H1 (cell line): ENCODE measurements at regions not wholly inside any gene's neighbourhood (a gene's known extent, or its start where the extent isn't known, plus 50 kb on each side); places are given as distances from the start of the nearest gene placed in this dataset.

Experiments
- CREB1 ChIP-seq: IDR thresholded peaks from 2 replicates; pipeline ENCODE4 v1.6.1; 2012; ENCODE audit warnings: inconsistent platforms
- EP300 ChIP-seq, 2 experiments: IDR thresholded peaks; 1 replicate in 1 of 2; 2 replicates in 1 of 2; pipeline ENCODE4 v1.6.1; 2011 to 2012; ENCODE audit warnings: low read depth in 2 of 2, low read length in 2 of 2, mild to moderate bottlenecking in 2 of 2, borderline replicate concordance in 1 of 2, inconsistent platforms in 1 of 2, moderate library complexity in 1 of 2
- GABPA ChIP-seq: IDR thresholded peaks from 2 replicates; pipeline ENCODE4 v1.6.1; 2011; ENCODE audit warnings: mild to moderate bottlenecking, low read length, moderate library complexity, borderline replicate concordance; ENCODE audit not compliant: insufficient read depth
- NRF1 ChIP-seq: IDR thresholded peaks from 2 replicates; pipeline ENCODE4 v1.6.1; 2011; ENCODE audit warnings: mild to moderate bottlenecking, low read depth, low read length, improper control_type of control experiment
- RFX5 ChIP-seq: IDR thresholded peaks from 2 replicates; pipeline ENCODE4 v1.6.1; 2011; ENCODE audit warnings: low read depth, low read length, improper control_type of control experiment, borderline replicate concordance
- SP2 ChIP-seq: IDR thresholded peaks from 2 replicates; pipeline ENCODE4 v1.6.1; 2012; ENCODE audit warnings: mild to moderate bottlenecking, low read length, inconsistent platforms
- SUZ12 ChIP-seq: fragments of 200-600 bp; sonication (generic); IDR thresholded peaks from 2 replicates; pipeline ENCODE4 v1.6.1; 2012; ENCODE audit warnings: mild to moderate bottlenecking, inconsistent platforms, low read length, moderate library complexity, mixed read lengths
- TEAD4 ChIP-seq: IDR thresholded peaks from 2 replicates; pipeline ENCODE4 v1.6.1; 2012; ENCODE audit warnings: low read depth, low read length, inconsistent platforms, mixed read lengths
- TF ChIP-seq, protein P1 (sequence below), 3 experiments: IDR thresholded peaks; 1 replicate in 2 of 3; 2 replicates in 1 of 3; pipeline versions ENCODE4 v1.5.1 to v1.6.1; 2011; ENCODE audit warnings: low read length in 3 of 3, mild to moderate bottlenecking in 3 of 3, inconsistent platforms in 2 of 3, low read depth in 1 of 3, moderate library complexity in 1 of 3; ENCODE audit not compliant: insufficient read depth in 1 of 3; ENCODE audit errors: control extremely low read depth in 1 of 3
- TF ChIP-seq, protein P2 (sequence below): fragments of 300-600 bp; sonication (generic); IDR thresholded peaks from 2 replicates; pipeline ENCODE4 v1.7.1; 2012; ENCODE audit warnings: low read length, moderate library complexity, mild to moderate bottlenecking, inconsistent platforms; ENCODE audit not compliant: insufficient replicate concordance

DNA sequence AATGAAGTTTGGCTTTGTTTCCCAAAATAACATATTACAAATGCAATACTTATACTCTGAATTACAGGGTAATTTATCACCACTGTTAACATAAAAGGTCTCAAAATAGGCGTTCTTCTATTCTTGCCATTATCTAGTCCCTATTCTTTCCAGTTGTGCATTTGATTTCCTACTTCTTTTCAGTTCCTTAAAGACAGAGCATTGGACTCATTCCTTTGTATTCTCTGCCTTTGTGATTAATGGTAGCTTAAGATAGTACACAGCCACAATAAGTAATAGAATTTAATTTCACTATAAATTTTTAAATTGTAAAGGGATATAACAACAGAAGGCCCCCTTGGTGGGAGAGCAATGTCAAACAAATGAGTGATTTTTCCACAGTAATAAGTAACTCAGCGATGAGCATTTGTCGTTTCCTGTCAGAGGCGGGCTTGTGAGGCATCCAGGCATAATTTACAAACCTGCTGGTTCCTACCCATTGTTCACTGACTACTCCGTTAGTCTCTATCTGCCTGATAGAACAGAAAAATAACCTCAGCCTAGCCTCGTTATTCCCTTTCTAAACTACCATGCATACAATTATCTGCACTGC is 456.6 kb upstream of the REG3G start:
- TF ChIP-seq, protein P1, sequence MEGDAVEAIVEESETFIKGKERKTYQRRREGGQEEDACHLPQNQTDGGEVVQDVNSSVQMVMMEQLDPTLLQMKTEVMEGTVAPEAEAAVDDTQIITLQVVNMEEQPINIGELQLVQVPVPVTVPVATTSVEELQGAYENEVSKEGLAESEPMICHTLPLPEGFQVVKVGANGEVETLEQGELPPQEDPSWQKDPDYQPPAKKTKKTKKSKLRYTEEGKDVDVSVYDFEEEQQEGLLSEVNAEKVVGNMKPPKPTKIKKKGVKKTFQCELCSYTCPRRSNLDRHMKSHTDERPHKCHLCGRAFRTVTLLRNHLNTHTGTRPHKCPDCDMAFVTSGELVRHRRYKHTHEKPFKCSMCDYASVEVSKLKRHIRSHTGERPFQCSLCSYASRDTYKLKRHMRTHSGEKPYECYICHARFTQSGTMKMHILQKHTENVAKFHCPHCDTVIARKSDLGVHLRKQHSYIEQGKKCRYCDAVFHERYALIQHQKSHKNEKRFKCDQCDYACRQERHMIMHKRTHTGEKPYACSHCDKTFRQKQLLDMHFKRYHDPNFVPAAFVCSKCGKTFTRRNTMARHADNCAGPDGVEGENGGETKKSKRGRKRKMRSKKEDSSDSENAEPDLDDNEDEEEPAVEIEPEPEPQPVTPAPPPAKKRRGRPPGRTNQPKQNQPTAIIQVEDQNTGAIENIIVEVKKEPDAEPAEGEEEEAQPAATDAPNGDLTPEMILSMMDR (IDR thresholded peaks at IDR 0.05; ENCODE audit: control extremely low read depth in 1 of 3, insufficient read depth in 1 of 3, low read depth in 1 of 3, low read length in 3 of 3): no peak
- no peak for TF ChIP-seq RFX5
- TF ChIP-seq, protein P2, sequence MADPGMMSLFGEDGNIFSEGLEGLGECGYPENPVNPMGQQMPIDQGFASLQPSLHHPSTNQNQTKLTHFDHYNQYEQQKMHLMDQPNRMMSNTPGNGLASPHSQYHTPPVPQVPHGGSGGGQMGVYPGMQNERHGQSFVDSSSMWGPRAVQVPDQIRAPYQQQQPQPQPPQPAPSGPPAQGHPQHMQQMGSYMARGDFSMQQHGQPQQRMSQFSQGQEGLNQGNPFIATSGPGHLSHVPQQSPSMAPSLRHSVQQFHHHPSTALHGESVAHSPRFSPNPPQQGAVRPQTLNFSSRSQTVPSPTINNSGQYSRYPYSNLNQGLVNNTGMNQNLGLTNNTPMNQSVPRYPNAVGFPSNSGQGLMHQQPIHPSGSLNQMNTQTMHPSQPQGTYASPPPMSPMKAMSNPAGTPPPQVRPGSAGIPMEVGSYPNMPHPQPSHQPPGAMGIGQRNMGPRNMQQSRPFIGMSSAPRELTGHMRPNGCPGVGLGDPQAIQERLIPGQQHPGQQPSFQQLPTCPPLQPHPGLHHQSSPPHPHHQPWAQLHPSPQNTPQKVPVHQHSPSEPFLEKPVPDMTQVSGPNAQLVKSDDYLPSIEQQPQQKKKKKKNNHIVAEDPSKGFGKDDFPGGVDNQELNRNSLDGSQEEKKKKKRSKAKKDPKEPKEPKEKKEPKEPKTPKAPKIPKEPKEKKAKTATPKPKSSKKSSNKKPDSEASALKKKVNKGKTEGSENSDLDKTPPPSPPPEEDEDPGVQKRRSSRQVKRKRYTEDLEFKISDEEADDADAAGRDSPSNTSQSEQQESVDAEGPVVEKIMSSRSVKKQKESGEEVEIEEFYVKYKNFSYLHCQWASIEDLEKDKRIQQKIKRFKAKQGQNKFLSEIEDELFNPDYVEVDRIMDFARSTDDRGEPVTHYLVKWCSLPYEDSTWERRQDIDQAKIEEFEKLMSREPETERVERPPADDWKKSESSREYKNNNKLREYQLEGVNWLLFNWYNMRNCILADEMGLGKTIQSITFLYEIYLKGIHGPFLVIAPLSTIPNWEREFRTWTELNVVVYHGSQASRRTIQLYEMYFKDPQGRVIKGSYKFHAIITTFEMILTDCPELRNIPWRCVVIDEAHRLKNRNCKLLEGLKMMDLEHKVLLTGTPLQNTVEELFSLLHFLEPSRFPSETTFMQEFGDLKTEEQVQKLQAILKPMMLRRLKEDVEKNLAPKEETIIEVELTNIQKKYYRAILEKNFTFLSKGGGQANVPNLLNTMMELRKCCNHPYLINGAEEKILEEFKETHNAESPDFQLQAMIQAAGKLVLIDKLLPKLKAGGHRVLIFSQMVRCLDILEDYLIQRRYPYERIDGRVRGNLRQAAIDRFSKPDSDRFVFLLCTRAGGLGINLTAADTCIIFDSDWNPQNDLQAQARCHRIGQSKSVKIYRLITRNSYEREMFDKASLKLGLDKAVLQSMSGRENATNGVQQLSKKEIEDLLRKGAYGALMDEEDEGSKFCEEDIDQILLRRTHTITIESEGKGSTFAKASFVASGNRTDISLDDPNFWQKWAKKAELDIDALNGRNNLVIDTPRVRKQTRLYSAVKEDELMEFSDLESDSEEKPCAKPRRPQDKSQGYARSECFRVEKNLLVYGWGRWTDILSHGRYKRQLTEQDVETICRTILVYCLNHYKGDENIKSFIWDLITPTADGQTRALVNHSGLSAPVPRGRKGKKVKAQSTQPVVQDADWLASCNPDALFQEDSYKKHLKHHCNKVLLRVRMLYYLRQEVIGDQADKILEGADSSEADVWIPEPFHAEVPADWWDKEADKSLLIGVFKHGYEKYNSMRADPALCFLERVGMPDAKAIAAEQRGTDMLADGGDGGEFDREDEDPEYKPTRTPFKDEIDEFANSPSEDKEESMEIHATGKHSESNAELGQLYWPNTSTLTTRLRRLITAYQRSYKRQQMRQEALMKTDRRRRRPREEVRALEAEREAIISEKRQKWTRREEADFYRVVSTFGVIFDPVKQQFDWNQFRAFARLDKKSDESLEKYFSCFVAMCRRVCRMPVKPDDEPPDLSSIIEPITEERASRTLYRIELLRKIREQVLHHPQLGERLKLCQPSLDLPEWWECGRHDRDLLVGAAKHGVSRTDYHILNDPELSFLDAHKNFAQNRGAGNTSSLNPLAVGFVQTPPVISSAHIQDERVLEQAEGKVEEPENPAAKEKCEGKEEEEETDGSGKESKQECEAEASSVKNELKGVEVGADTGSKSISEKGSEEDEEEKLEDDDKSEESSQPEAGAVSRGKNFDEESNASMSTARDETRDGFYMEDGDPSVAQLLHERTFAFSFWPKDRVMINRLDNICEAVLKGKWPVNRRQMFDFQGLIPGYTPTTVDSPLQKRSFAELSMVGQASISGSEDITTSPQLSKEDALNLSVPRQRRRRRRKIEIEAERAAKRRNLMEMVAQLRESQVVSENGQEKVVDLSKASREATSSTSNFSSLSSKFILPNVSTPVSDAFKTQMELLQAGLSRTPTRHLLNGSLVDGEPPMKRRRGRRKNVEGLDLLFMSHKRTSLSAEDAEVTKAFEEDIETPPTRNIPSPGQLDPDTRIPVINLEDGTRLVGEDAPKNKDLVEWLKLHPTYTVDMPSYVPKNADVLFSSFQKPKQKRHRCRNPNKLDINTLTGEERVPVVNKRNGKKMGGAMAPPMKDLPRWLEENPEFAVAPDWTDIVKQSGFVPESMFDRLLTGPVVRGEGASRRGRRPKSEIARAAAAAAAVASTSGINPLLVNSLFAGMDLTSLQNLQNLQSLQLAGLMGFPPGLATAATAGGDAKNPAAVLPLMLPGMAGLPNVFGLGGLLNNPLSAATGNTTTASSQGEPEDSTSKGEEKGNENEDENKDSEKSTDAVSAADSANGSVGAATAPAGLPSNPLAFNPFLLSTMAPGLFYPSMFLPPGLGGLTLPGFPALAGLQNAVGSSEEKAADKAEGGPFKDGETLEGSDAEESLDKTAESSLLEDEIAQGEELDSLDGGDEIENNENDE: no peak
- no peak for TF ChIP-seq SUZ12
- TF ChIP-seq NRF1: no peak
- TF ChIP-seq TEAD4: no peak
- no peak for TF ChIP-seq SP2
- no peak for TF ChIP-seq GABPA
- no peak for TF ChIP-seq CREB1
- TF ChIP-seq EP300 (IDR thresholded peaks at IDR 0.05; ENCODE audit: borderline replicate concordance in 1 of 2, low read depth in 2 of 2, low read length in 2 of 2): no peak
